Keratinocyte (primary cell): ENCODE measurements at regions not wholly inside any gene's neighbourhood (a gene's known extent, or its start where the extent isn't known, plus 50 kb on each side); places are given as distances from the start of the nearest gene placed in this dataset.

Experiments used
- CTCF ChIP-seq, 3 experiments: IDR thresholded peaks in 1 of 3; conservative IDR thresholded peaks in 1 of 3; optimal IDR thresholded peaks in 1 of 3; 2 replicates in 2 of 3; 3 replicates in 1 of 3; pipeline versions ENCODE3 to v1.5.1; 2011; ENCODE audit warnings: low read length in 3 of 3, mild to moderate bottlenecking in 3 of 3, moderate library complexity in 2 of 3, control low read depth in 1 of 3, inconsistent platforms in 1 of 3; ENCODE audit not compliant: insufficient read depth in 2 of 3; ENCODE audit errors: extremely low read depth in 1 of 3
- EZH2 ChIP-seq: IDR thresholded peaks from one replicate; pipeline ENCODE4 v1.6.1; 2012; ENCODE audit warnings: inconsistent platforms, mild to moderate bottlenecking, low read length, moderate library complexity

- TF ChIP-seq EZH2, result no peak
- no peak for TF ChIP-seq CTCF (optimal IDR thresholded peaks at IDR 0.05 in 1 of 3, IDR thresholded peaks at IDR 0.05 in 1 of 3, conservative IDR thresholded peaks at IDR 0.05 in 1 of 3; ENCODE audit: extremely low read depth in 1 of 3, insufficient read depth in 2 of 3, low read length in 3 of 3)
Measured at GRCh38 chr7:12519682-12520009, 50.9 kb upstream of the SCIN start.
